ENCODE measurements at regions not wholly inside any gene's neighbourhood (a gene's known extent, or its start where the extent isn't known, plus 50 kb on each side); places are given as distances from the start of the nearest gene placed in this dataset.

GRCh38 chr7:122198581-122198980 is 54.5 kb upstream of the AASS start (continued):
- no peak for TF ChIP-seq ATF2 (CRISPR knock-in tag; IDR thresholded peaks at IDR 0.05; ENCODE audit: borderline replicate concordance, low read depth)

All from WTC11 (cell line).